CD14-positive monocyte (primary cell): ENCODE measurements at regions not wholly inside any gene's neighbourhood (a gene's known extent, or its start where the extent isn't known, plus 50 kb on each side); places are given as distances from the start of the nearest gene placed in this dataset.

Source experiments
- DNase-seq, 3 donors: peaks; one replicate each; pipeline ENCODE4 v3.0.0-alpha.2; 2011 to 2022
- H2AFZ ChIP-seq: 2 replicates; pipeline ENCODE4 v1.6.0; 2012; ENCODE audit warnings: mild to moderate bottlenecking, low read depth, low read length, inconsistent platforms; ENCODE audit not compliant: insufficient read depth, poor library complexity, severe bottlenecking
- H3K27ac ChIP-seq, 2 donors: 1 replicate in 1 of 2; 2 replicates in 1 of 2; pipeline ENCODE4 v1.5.1; 2012 to 2013; ENCODE audit warnings: low read length in 2 of 2, control low read depth in 1 of 2, inconsistent platforms in 1 of 2, low read depth in 1 of 2, mild to moderate bottlenecking in 1 of 2
- H3K27me3 ChIP-seq, 2 donors: one replicate each; pipeline versions ENCODE4 v1.6.0 to v1.6.1; 2011 to 2013; ENCODE audit warnings: low read length in 2 of 2; ENCODE audit not compliant: control insufficient read depth in 2 of 2, insufficient read depth in 2 of 2
- H3K36me3 ChIP-seq, 2 donors: replicated peaks in 1 of 2; 1 replicate in 1 of 2; 2 replicates in 1 of 2; pipeline versions ENCODE4 v1.5.1 to v1.6.1; 2012 to 2013; ENCODE audit warnings: low read length in 2 of 2, control low read depth in 1 of 2, inconsistent platforms in 1 of 2, mild to moderate bottlenecking in 1 of 2; ENCODE audit not compliant: insufficient read depth in 2 of 2, control insufficient read depth in 1 of 2
- H3K4me1 ChIP-seq, 2 donors: 1 replicate in 1 of 2; 2 replicates in 1 of 2; pipeline versions ENCODE4 v1.5.1 to v1.6.1; 2012 to 2013; ENCODE audit warnings: low read length in 2 of 2, control low read depth in 1 of 2, inconsistent platforms in 1 of 2, mild to moderate bottlenecking in 1 of 2, moderate library complexity in 1 of 2; ENCODE audit not compliant: insufficient read depth in 2 of 2, control insufficient read depth in 1 of 2
- H3K4me2 ChIP-seq: replicated peaks from 2 replicates; pipeline ENCODE3; 2012; ENCODE audit warnings: low read length, moderate library complexity, mild to moderate bottlenecking; ENCODE audit not compliant: poor library complexity, severe bottlenecking; ENCODE audit errors: extremely low read depth
- H3K4me3 ChIP-seq, 3 experiments: fragments of 200-600 bp in 1 of 3; sonication (generic) in 1 of 3; replicated peaks in 1 of 3; 1 replicate in 2 of 3; 2 replicates in 1 of 3; pipeline ENCODE4 v1.5.1; 2011 to 2013; ENCODE audit warnings: low read length in 3 of 3, mild to moderate bottlenecking in 3 of 3, control low read depth in 2 of 3, low read depth in 2 of 3, inconsistent platforms in 1 of 3, moderate library complexity in 1 of 3
- H3K79me2 ChIP-seq: 2 replicates; pipeline ENCODE4 v1.6.0; 2012; ENCODE audit warnings: mild to moderate bottlenecking, control low read depth, inconsistent platforms, low read length, moderate library complexity; ENCODE audit not compliant: insufficient read depth
- H3K9ac ChIP-seq: 2 replicates; pipeline ENCODE4 v1.6.0; 2017; ENCODE audit warnings: low read length, mild to moderate bottlenecking; ENCODE audit not compliant: insufficient read depth, poor library complexity, severe bottlenecking
- H3K9me3 ChIP-seq, 2 donors: replicated peaks in 1 of 2; 1 replicate in 1 of 2; 2 replicates in 1 of 2; pipeline versions ENCODE4 v1.5.1 to v1.6.1; 2012 to 2013; ENCODE audit warnings: low read length in 2 of 2, control low read depth in 1 of 2; ENCODE audit not compliant: control insufficient read depth in 1 of 2, insufficient read depth in 1 of 2
- H4K20me1 ChIP-seq: 2 replicates; pipeline ENCODE4 v1.6.0; 2012; ENCODE audit warnings: mild to moderate bottlenecking, low read length, control low read depth, moderate library complexity; ENCODE audit not compliant: insufficient read depth
- H3K27ac Mint-ChIP-seq, 7 donors: one replicate each; pipeline ENCODE4 v1.8.0; 2020; ENCODE audit warnings: mild to moderate bottlenecking in 7 of 7, mixed read lengths in 7 of 7, moderate library complexity in 6 of 7, inconsistent platforms in 2 of 7
- H3K27me3 Mint-ChIP-seq, 3 donors: one replicate each; pipeline ENCODE4 v1.8.0; 2021 to 2022; ENCODE audit warnings: low read depth in 3 of 3, mild to moderate bottlenecking in 3 of 3, mixed read lengths in 3 of 3, moderate library complexity in 3 of 3, inconsistent platforms in 1 of 3
- H3K36me3 Mint-ChIP-seq, 2 donors: one replicate each; pipeline ENCODE4 v1.8.0; 2020; ENCODE audit warnings: mixed read lengths in 2 of 2, inconsistent platforms in 1 of 2, mild to moderate bottlenecking in 1 of 2
- H3K4me1 Mint-ChIP-seq: one replicate; pipeline ENCODE4 v1.8.0; 2020; ENCODE audit warnings: mild to moderate bottlenecking, mixed read lengths
- H3K4me3 Mint-ChIP-seq, 2 donors: one replicate each; pipeline ENCODE4 v1.8.0; 2020; ENCODE audit warnings: mild to moderate bottlenecking in 2 of 2, mixed read lengths in 2 of 2, moderate library complexity in 1 of 2
- H3K9me3 Mint-ChIP-seq, 7 donors: one replicate each; pipeline ENCODE4 v1.8.0; 2020 to 2022; ENCODE audit warnings: mixed read lengths in 7 of 7, mild to moderate bottlenecking in 6 of 7, moderate library complexity in 6 of 7, inconsistent platforms in 2 of 7
- WGBS: methylation state at CpG from one replicate; pipeline ENCODE4 v1.1.5; 2013; ENCODE audit warnings: missing lambda C conversion rate; ENCODE audit not compliant: insufficient coverage; 5-methylcytosine and 5-hydroxymethylcytosine counted together
- intact Hi-C, 2 donors: fragments of 100-400 bp; cut with micrococcal nuclease; formaldehyde crosslinking; loops; one replicate each; pipeline versions ENCODE4 v1.15.0 to v1.15.1; 2023
- TF ChIP-seq, protein P1 (sequence below): fragments of 200-600 bp; IDR thresholded peaks from one replicate; pipeline ENCODE4 v1.8.0; 2022; ENCODE audit warnings: antibody characterized with exemption, mild to moderate bottlenecking

DNA sequence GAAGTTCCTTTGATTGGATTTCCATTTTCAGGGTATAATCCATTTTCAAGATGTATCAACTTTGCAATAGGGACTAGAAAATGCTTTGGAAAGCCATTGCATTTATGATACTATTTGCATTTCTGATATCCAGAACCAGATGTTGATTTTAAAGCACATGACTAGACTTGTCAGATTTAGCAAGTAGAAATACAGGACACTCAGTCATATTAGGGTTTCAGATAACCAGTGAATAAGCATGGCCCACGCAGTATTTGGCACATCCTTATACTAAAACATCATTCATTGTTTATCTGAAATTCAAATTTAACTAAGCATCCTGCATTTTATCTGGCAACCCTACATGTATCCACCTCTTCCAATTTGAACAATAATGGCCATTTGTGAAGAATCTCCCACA, 113.3 kb upstream of the DPT start:
- Histone ChIP-seq H3K27ac (no peak overlapping the region), H3K36me3 (no peaks in the 10 kb centered on the region), H3K4me1 (no peaks in the 10 kb centered on the region), H3K4me2 (no peak overlapping the region), H3K79me2 (no peaks in the 10 kb centered on the region), H2AFZ (no peak overlapping the region), H3K27me3 (no peaks in the 10 kb centered on the region), H3K9me3 (no peaks in the 10 kb centered on the region), H3K9ac (no peak overlapping the region), H3K4me3 (no peak overlapping the region), H4K20me1 (no peaks in the 10 kb centered on the region)
- WGBS, result 83% methylated on average over 1 of the region's 1 CpG
- DNase-seq, result no peak
- H3K4me3 Mint-ChIP-seq, result no peak overlapping the region
- TF ChIP-seq, protein P1, sequence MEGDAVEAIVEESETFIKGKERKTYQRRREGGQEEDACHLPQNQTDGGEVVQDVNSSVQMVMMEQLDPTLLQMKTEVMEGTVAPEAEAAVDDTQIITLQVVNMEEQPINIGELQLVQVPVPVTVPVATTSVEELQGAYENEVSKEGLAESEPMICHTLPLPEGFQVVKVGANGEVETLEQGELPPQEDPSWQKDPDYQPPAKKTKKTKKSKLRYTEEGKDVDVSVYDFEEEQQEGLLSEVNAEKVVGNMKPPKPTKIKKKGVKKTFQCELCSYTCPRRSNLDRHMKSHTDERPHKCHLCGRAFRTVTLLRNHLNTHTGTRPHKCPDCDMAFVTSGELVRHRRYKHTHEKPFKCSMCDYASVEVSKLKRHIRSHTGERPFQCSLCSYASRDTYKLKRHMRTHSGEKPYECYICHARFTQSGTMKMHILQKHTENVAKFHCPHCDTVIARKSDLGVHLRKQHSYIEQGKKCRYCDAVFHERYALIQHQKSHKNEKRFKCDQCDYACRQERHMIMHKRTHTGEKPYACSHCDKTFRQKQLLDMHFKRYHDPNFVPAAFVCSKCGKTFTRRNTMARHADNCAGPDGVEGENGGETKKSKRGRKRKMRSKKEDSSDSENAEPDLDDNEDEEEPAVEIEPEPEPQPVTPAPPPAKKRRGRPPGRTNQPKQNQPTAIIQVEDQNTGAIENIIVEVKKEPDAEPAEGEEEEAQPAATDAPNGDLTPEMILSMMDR, result no peak
- intact Hi-C loops, result no loop called here
- H3K9me3 Mint-ChIP-seq, result peaks cover 0 to 2% (median 2%) of the 10 kb centered on the region in 7 donors
- no peak overlapping the region for H3K27ac Mint-ChIP-seq
- H3K36me3 Mint-ChIP-seq, result no peaks in the 10 kb centered on the region
- H3K4me1 Mint-ChIP-seq, result no peaks in the 10 kb centered on the region
- no peaks in the 10 kb centered on the region for H3K27me3 Mint-ChIP-seq

DNA sequence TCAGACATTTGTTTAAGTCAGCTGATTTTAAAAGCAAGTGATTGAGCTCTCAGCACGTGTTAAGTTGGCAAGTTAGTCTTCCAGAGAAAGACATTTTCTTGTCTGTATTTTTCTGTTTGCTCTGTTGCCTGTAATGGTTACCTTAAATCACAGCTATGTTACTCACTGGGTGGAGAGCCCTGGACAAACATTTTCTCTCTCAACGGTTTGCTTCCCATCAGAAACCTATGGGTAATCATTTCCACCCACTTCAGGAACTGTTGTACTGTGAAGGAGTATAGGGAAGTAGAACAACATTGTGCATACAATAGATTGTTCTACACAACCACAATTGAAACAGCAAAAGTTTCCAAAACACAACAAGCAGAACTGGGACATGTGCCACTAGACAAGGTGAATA, 113.9 kb upstream of the DPT start:
- no peaks in the 10 kb centered on the region for H3K4me1 ChIP-seq
- no peaks in the 10 kb centered on the region for H3K36me3 Mint-ChIP-seq
- H3K27ac Mint-ChIP-seq, result no peak overlapping the region
- peaks cover 0 to 2% (median 0%) of the 10 kb centered on the region in 7 donors for H3K9me3 Mint-ChIP-seq
- DNase-seq, result no peak
- no peaks in the 10 kb centered on the region for H3K9me3 ChIP-seq
- H3K36me3 ChIP-seq, result no peaks in the 10 kb centered on the region
- H3K4me3 Mint-ChIP-seq, result no peak overlapping the region
- no peak overlapping the region for H2AFZ ChIP-seq
- no peaks in the 10 kb centered on the region for H3K4me1 Mint-ChIP-seq
- H3K27ac ChIP-seq, result no peak overlapping the region
- no peaks in the 10 kb centered on the region for H3K79me2 ChIP-seq
- H3K4me2 ChIP-seq, result no peak overlapping the region
- no CpG with 5 or more reads among the region's 2 CpGs for WGBS
- intact Hi-C loops, result no loop called here
- no peaks in the 10 kb centered on the region for H4K20me1 ChIP-seq
- TF ChIP-seq, protein P1, result no peak
- no peak overlapping the region for H3K4me3 ChIP-seq
- H3K9ac ChIP-seq, result no peak overlapping the region
- no peaks in the 10 kb centered on the region for H3K27me3 Mint-ChIP-seq
- no peaks in the 10 kb centered on the region for H3K27me3 ChIP-seq
